ENCODE measurements at regions not wholly inside any gene's neighbourhood (a gene's known extent, or its start where the extent isn't known, plus 50 kb on each side); places are given as distances from the start of the nearest gene placed in this dataset.

GRCh38 chr10:10798864-10799192, 218.8 kb upstream of the CELF2 start:
- Histone ChIP-seq H3K4me1 (peaks cover 20% of the 10 kb centered on the region), H3K36me3 (no peaks in the 10 kb centered on the region), H3K27ac (no peak overlapping the region), H3K9me3 (ENCODE audit: low read depth) (no peaks in the 10 kb centered on the region), H3K27me3 (no peaks in the 10 kb centered on the region), H3K9ac (no peak overlapping the region), H4K20me1 (ENCODE audit: low read depth) (no peaks in the 10 kb centered on the region), H3K79me2 (ENCODE audit: low read depth) (no peaks in the 10 kb centered on the region), H3F3A (ENCODE audit: low read depth) (peaks cover 16% of the 10 kb centered on the region), H2AFZ (replicated peaks) (peak overlapping the region; percentile 90), H3K4me2 (peak overlapping the region; percentile 72), H3K4me3 (no peak overlapping the region)
- peak overlapping the region; percentile 54 for H3K27ac Mint-ChIP-seq
- H3K9me3 Mint-ChIP-seq = peaks cover 4% of the 10 kb centered on the region
- no peak overlapping the region for H3K4me3 Mint-ChIP-seq
- H3K36me3 Mint-ChIP-seq = no peaks in the 10 kb centered on the region
- DNase-seq (ENCODE audit: low spot score) = no peak
- H3K4me1 Mint-ChIP-seq = peaks cover 31% of the 10 kb centered on the region
- peaks cover 2% of the 10 kb centered on the region for H3K27me3 Mint-ChIP-seq (ENCODE audit: insufficient read depth, low read depth)
- TF ChIP-seq EZH2 (IDR thresholded peaks at IDR 0.05) (no peak), CTCF (IDR thresholded peaks at IDR 0.05) (no peak), EZH2phosphoT487 (IDR thresholded peaks at IDR 0.05) (no peak)

DNA sequence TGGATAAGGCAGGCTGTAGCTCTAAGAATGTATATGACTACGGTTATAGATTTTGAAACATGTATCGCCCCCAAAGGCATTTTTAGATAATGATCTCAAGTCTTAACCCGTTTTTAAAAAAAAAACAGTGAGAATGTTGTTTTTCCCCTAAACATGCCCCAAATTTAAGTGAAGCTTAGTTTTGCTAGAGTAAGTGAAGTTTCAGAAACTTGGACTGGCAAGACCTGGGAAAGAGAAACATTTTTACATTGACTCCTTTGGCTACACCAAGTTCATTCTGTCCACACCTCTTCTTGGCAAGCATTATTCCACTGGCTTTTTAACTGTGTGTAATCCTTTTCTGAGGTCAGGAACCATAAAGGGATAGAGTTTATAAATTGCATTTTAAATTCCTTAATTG, 216.7 kb upstream of the CELF2 start:
- H3K4me1 Mint-ChIP-seq = peaks cover 29% of the 10 kb centered on the region
- H3K36me3 Mint-ChIP-seq = no peaks in the 10 kb centered on the region
- no peak for TF ChIP-seq CTCF (IDR thresholded peaks at IDR 0.05)
- no peak for TF ChIP-seq EZH2 (IDR thresholded peaks at IDR 0.05)
- no peak for TF ChIP-seq EZH2phosphoT487 (IDR thresholded peaks at IDR 0.05)
- peaks cover 3% of the 10 kb centered on the region for H3K9me3 Mint-ChIP-seq
- H3K79me2 ChIP-seq (ENCODE audit: low read depth) = no peaks in the 10 kb centered on the region
- peaks cover 16% of the 10 kb centered on the region for H3F3A ChIP-seq (ENCODE audit: low read depth)
- H3K27me3 Mint-ChIP-seq (ENCODE audit: insufficient read depth, low read depth) = peaks cover 2% of the 10 kb centered on the region
- DNase-seq (ENCODE audit: low spot score) = no peak
- peaks cover 20% of the 10 kb centered on the region for H3K4me1 ChIP-seq
- H3K4me2 ChIP-seq = no peak overlapping the region
- no peak overlapping the region for H3K27ac Mint-ChIP-seq
- no peaks in the 10 kb centered on the region for H3K27me3 ChIP-seq
- H3K9me3 ChIP-seq (ENCODE audit: low read depth) = no peaks in the 10 kb centered on the region
- no peak overlapping the region for H3K4me3 Mint-ChIP-seq
- no peak overlapping the region for H3K27ac ChIP-seq
- H3K9ac ChIP-seq = no peak overlapping the region
- no peaks in the 10 kb centered on the region for H3K36me3 ChIP-seq
- no peaks in the 10 kb centered on the region for H4K20me1 ChIP-seq (ENCODE audit: low read depth)
- H3K4me3 ChIP-seq = no peak overlapping the region
- no peak overlapping the region for H2AFZ ChIP-seq (replicated peaks)

GRCh38 chr10:10803278-10803677, 214.4 kb upstream of the CELF2 start:
- peaks cover 6% of the 10 kb centered on the region for H3F3A ChIP-seq (ENCODE audit: low read depth)
- H3K9me3 ChIP-seq (ENCODE audit: low read depth) = no peaks in the 10 kb centered on the region
- no peak overlapping the region for H3K4me3 ChIP-seq
- no peaks in the 10 kb centered on the region for H3K79me2 ChIP-seq (ENCODE audit: low read depth)
- H3K36me3 ChIP-seq = no peaks in the 10 kb centered on the region
- no peak overlapping the region for H3K9ac ChIP-seq
- Mint-ChIP-seq H3K36me3 (no peaks in the 10 kb centered on the region), H3K27me3 (ENCODE audit: insufficient read depth, low read depth) (peaks cover 2% of the 10 kb centered on the region), H3K4me3 (no peak overlapping the region), H3K4me1 (peaks cover 8% of the 10 kb centered on the region), H3K27ac (no peak overlapping the region), H3K9me3 (peaks cover 1% of the 10 kb centered on the region)
- H4K20me1 ChIP-seq (ENCODE audit: low read depth) = no peaks in the 10 kb centered on the region
- no peak overlapping the region for H3K27ac ChIP-seq
- H3K4me2 ChIP-seq = no peak overlapping the region
- H3K4me1 ChIP-seq = peaks cover 2% of the 10 kb centered on the region
- no peaks in the 10 kb centered on the region for H3K27me3 ChIP-seq
- H2AFZ ChIP-seq (replicated peaks) = no peak overlapping the region
- DNase-seq (ENCODE audit: low spot score) = no peak
- TF ChIP-seq EZH2 (IDR thresholded peaks at IDR 0.05) (no peak), EZH2phosphoT487 (IDR thresholded peaks at IDR 0.05) (no peak), CTCF (IDR thresholded peaks at IDR 0.05) (no peak)

DNA sequence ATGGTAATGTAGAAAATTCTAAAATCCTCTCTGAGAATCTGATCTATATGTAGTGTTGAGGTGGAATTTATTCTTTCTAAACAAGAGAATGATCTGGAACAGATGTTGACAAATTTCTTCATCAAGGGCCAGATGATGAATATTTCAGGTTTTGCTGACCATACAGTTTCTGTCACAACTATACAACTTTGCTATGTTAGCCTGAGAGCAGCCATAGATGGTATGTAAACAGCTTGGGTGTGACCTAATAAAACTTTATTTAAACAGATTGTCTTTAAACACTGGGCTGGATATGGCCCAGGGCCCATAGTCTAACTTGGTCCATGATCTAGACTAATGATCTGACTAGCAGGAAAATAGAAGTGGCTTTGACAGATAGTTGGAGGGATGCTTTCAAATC, 213.6 kb upstream of the CELF2 start:
- no peak for DNase-seq (ENCODE audit: low spot score)
- Mint-ChIP-seq H3K36me3 (no peaks in the 10 kb centered on the region), H3K27me3 (ENCODE audit: insufficient read depth, low read depth) (no peaks in the 10 kb centered on the region), H3K9me3 (no peaks in the 10 kb centered on the region), H3K4me1 (peaks cover 3% of the 10 kb centered on the region), H3K27ac (no peak overlapping the region), H3K4me3 (no peak overlapping the region)
- no peaks in the 10 kb centered on the region for H3F3A ChIP-seq (ENCODE audit: low read depth)
- H3K79me2 ChIP-seq (ENCODE audit: low read depth) = no peaks in the 10 kb centered on the region
- H3K4me3 ChIP-seq = no peak overlapping the region
- H3K9ac ChIP-seq = no peak overlapping the region
- no peak overlapping the region for H3K27ac ChIP-seq
- H3K9me3 ChIP-seq (ENCODE audit: low read depth) = no peaks in the 10 kb centered on the region
- no peaks in the 10 kb centered on the region for H3K36me3 ChIP-seq
- no peaks in the 10 kb centered on the region for H3K27me3 ChIP-seq
- no peak overlapping the region for H3K4me2 ChIP-seq
- H3K4me1 ChIP-seq = peaks cover 7% of the 10 kb centered on the region
- TF ChIP-seq CTCF (IDR thresholded peaks at IDR 0.05) (no peak), EZH2 (IDR thresholded peaks at IDR 0.05) (no peak), EZH2phosphoT487 (IDR thresholded peaks at IDR 0.05) (no peak)
- no peaks in the 10 kb centered on the region for H4K20me1 ChIP-seq (ENCODE audit: low read depth)
- no peak overlapping the region for H2AFZ ChIP-seq (replicated peaks)

Measured in neural progenitor cell (in vitro differentiated cells).